ENCODE measurements at regions not wholly inside any gene's neighbourhood (a gene's known extent, or its start where the extent isn't known, plus 50 kb on each side); places are given as distances from the start of the nearest gene placed in this dataset.

- no peak overlapping the region for H3K4me2 ChIP-seq
- no peak overlapping the region for H3K9ac ChIP-seq
- H3K36me3 ChIP-seq (ENCODE audit: insufficient read depth), result no peaks in the 10 kb centered on the region
- H3K79me2 ChIP-seq (ENCODE audit: insufficient read depth, low read depth), result no peaks in the 10 kb centered on the region
- no peaks in the 10 kb centered on the region for H3K4me1 ChIP-seq (ENCODE audit: low read depth, poor library complexity, severe bottlenecking)
- no peak for TF ChIP-seq CTCF (conservative IDR thresholded peaks at IDR 0.05; ENCODE audit: low read depth, low read length)
- no peak overlapping the region for H2AFZ ChIP-seq (ENCODE audit: low read depth)
- H3K4me3 ChIP-seq (IDR thresholded peaks at IDR 0.05; ENCODE audit: insufficient read depth, low read depth, low read length), result no peak overlapping the region
- no peaks in the 10 kb centered on the region for H4K20me1 ChIP-seq (ENCODE audit: insufficient read depth)
- no peak overlapping the region for H3K27ac ChIP-seq
- no peaks in the 10 kb centered on the region for H3K27me3 ChIP-seq (ENCODE audit: insufficient read depth, low read depth)
Observed at GRCh38 chr6:67854098-67854497, 781.0 kb upstream of the ADGRB3 start.

GRCh38 chr6:67839818-67840217, 795.3 kb upstream of the ADGRB3 start:
- H3K4me3 ChIP-seq (IDR thresholded peaks at IDR 0.05; ENCODE audit: insufficient read depth, low read depth, low read length), result no peak overlapping the region
- H3K4me1 ChIP-seq (ENCODE audit: low read depth, poor library complexity, severe bottlenecking), result no peaks in the 10 kb centered on the region
- no peak for TF ChIP-seq CTCF (conservative IDR thresholded peaks at IDR 0.05; ENCODE audit: low read depth, low read length)
- no peak overlapping the region for H3K27ac ChIP-seq
- no peak overlapping the region for H2AFZ ChIP-seq (ENCODE audit: low read depth)
- no peak overlapping the region for H3K4me2 ChIP-seq
- no peaks in the 10 kb centered on the region for H4K20me1 ChIP-seq (ENCODE audit: insufficient read depth)
- no peak overlapping the region for H3K9ac ChIP-seq
- no peaks in the 10 kb centered on the region for H3K27me3 ChIP-seq (ENCODE audit: insufficient read depth, low read depth)
- no peaks in the 10 kb centered on the region for H3K36me3 ChIP-seq (ENCODE audit: insufficient read depth)
- no peaks in the 10 kb centered on the region for H3K79me2 ChIP-seq (ENCODE audit: insufficient read depth, low read depth)

GRCh38 chr6:67825201-67825895, 809.7 kb upstream of the ADGRB3 start:
- Histone ChIP-seq H3K79me2 (ENCODE audit: insufficient read depth, low read depth) (no peaks in the 10 kb centered on the region), H3K27me3 (ENCODE audit: insufficient read depth, low read depth) (no peaks in the 10 kb centered on the region), H4K20me1 (ENCODE audit: insufficient read depth) (no peaks in the 10 kb centered on the region), H3K36me3 (ENCODE audit: insufficient read depth) (no peaks in the 10 kb centered on the region), H3K9ac (no peak overlapping the region), H3K4me2 (no peak overlapping the region), H3K4me1 (ENCODE audit: low read depth, poor library complexity, severe bottlenecking) (no peaks in the 10 kb centered on the region), H3K27ac (no peak overlapping the region), H3K4me3 (IDR thresholded peaks at IDR 0.05; ENCODE audit: insufficient read depth, low read depth, low read length) (no peak overlapping the region), H2AFZ (ENCODE audit: low read depth) (no peak overlapping the region)
- TF ChIP-seq CTCF (conservative IDR thresholded peaks at IDR 0.05; ENCODE audit: low read depth, low read length), result no peak

- H3K4me2 ChIP-seq, result no peak overlapping the region
- H4K20me1 ChIP-seq (ENCODE audit: insufficient read depth), result no peaks in the 10 kb centered on the region
- no peaks in the 10 kb centered on the region for H3K4me1 ChIP-seq (ENCODE audit: low read depth, poor library complexity, severe bottlenecking)
- H3K27ac ChIP-seq, result no peak overlapping the region
- no peak overlapping the region for H3K9ac ChIP-seq
- no peak for TF ChIP-seq CTCF (conservative IDR thresholded peaks at IDR 0.05; ENCODE audit: low read depth, low read length)
- no peak overlapping the region for H2AFZ ChIP-seq (ENCODE audit: low read depth)
- no peaks in the 10 kb centered on the region for H3K36me3 ChIP-seq (ENCODE audit: insufficient read depth)
- no peaks in the 10 kb centered on the region for H3K79me2 ChIP-seq (ENCODE audit: insufficient read depth, low read depth)
- H3K4me3 ChIP-seq (IDR thresholded peaks at IDR 0.05; ENCODE audit: insufficient read depth, low read depth, low read length), result no peak overlapping the region
- no peaks in the 10 kb centered on the region for H3K27me3 ChIP-seq (ENCODE audit: insufficient read depth, low read depth)
Observed at GRCh38 chr6:67818322-67818721, 816.8 kb upstream of the ADGRB3 start.
